Anterior cingulate cortex (tissue), 58 donors: ENCODE measurements at regions not wholly inside any gene's neighbourhood (a gene's known extent, or its start where the extent isn't known, plus 50 kb on each side); places are given as distances from the start of the nearest gene placed in this dataset.

Experiments
- DNase-seq, 58 donors: peaks; one replicate each; lab custom pipeline; 2025; lab: John Stamatoyannopoulos, UW

DNA sequence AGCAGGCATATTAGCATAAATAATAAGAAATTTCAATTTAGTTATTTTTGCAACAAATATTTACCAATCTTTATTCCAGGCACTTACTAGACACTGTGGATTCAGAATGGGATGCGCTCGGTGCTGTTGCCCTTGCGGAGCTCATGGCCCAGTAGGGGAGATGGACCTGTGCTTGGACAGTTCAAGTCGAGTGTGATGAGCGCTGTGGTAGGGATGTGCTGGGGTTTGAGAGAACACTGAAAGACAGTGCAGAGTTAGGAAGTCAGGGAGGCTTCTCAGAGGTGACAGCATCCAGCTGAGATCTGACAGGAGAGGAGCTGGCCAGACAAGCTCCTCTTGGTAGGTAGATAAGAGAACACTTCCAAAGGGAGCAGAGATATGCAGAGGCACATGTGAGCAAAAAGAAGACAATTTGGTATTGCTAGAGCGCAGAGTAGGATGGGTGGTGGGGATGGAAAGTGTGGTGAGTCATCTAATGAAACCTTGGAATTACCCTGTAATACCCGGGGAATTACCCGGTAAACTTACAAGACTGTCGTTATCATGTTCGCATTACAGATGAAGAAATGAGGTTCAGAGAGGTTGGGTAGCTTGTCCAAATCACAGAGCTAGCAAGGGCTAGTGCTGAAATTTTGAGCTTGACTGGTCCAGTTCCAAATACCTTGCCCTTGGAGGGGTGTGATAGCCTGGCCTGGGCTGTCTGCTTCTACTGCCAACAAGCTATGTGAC, 298.1 kb upstream of the N4BP1 start:
- DNase-seq = no peak

DNA sequence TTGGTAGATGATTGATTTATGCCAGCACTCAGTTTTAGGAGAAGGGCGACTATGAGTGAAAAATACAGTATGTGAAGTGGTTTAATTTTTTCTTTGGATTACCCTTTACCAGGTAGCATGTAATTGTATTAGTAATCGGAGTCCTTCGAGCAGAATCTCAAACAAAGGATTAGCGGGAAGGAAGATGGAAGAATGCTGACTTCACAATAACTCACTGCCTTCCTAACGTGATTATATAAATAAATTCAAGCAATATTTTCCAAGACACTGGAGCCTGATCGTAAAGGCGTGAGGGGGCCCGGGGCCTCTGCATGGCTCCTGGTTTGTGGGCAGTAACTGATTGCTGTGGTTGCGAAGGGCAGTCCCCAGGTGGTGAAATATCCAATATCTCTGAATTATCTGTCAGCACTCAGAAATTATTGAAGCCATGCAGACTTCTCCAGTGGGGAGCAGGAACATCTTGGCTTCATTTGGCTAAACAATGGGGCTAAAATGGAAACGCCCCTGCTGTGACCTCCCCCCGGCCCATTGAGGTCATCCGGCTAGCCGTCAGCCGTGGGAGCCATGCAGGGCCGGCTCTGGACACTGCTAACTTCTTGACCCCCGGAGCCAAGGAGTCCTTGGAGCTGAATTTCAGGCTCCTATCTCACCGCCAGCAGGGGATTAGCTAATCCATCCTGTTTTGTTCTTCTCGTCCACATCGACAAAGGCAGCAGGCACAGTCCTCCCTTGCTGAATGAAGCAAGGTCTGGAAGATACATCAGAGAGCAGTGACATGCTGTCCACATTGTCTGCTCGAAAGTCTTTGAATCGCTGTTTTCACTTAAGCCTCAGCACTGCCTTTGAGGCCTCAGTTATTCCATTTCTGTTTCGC, 295.9 kb upstream of the N4BP1 start:
- no peak for DNase-seq

DNA sequence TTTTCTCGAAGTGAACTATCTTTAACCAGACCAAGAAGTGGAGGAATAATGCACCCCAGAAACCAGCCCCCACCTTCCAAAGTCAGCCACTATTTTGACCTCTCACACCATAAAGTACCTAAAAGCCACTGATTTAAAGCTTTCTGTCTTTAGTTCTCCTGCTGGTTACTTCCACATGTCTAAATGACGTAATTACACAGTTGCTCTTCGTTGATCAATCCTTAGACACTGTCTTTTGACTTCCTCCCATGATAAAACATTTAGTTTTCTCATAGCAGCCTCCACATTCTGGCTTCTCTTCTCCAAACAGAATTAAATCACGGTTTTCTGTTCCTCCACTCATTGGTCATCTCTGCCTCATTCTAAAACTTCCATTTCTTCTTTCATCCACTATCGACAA, 294.4 kb upstream of the N4BP1 start:
- DNase-seq = no peak

DNA sequence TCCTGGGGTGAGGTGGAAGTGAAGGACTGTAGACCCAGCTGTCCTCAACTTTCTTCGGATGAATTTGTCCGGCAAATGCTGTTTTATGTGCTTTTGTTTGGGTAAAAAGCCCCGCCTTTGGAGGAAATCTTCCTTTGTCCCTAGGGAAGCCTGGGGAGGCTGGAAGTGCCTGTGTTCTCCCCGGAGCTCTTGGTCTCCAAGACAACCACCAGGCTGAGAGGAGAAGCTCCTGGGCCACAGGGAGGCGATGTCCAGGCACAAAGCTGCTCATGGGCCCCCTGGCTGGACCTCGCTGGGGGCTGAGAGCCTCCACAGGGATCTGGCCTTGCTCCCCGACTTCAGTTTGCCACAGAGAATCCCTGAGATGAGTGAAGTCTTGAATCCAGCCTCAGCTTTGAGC, 293.1 kb upstream of the N4BP1 start:
- DNase-seq = no peak

DNA sequence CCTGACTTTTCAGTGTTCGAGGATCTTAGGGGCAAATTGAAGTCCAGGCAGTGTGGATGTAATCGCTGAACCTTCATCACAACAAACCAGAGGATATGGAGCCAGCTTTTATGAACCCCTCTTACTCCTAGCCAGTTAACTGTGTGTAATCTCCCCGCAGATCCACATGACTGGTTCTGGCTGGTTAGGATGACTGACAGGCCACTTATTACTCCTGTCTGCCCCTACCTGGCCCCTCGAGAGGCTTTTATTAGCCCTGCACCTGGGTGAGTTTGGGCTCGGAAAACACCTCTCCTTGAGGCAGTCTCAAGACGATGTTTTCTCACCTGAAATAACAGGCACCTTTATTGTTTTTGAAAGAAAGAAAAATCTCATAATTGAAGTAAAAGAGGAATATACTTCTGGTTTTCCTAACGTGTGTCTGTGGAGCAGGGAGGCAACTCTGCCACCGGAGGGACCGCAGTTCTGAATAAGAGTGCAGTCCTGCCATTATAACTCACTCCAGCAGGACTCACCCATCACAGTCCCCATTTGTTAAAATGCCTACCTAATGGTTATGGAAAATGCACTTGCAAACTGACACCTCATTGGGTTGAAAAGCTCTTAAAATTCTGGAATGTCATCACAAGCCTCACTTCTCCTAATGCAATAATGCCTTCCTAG, 291.9 kb upstream of the N4BP1 start:
- no peak for DNase-seq

DNA sequence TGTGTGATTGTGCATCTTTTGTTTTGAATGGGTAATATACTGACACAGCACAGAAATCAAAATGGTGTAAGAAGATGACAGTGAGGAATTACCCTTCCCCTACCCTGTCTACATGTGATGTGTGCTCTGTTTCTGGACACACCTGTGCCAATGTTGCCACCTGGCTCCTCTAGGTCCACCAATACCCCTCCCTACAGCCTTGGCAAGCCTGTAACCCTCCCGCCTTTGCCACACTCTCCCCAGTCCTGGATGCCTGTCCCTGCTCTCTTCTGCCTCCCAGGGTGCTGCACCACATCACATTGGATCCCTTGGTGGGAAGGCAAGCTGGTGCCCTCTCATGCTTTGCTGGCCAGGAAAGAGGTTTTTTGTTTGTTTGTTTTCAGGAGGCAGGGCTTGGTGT, 289.5 kb upstream of the N4BP1 start:
- DNase-seq = no peak

DNA sequence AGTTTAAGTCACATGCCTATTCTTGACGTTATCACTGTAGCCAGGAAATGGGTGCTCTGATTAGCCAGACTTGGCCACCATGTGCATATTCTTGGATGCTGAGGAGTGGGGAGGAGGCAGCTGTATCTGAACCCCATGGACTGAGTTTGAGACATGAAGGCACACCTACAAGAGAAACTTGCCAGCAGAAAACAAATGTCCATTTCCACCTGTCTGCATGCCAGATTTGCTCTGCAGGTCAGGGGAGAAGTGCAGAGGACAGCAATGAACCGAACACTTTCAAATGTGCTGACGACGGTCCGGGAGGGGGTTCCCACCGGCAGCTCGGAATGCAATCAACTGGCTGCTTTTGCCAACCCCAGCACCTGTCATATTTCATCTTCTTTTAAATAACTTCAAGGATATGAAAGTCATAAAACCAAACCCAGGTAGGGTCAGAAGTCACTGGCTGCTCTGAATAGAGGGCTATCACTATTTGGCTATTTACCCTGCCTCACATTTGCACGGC, 287.8 kb upstream of the N4BP1 start:
- DNase-seq = no peak

DNA sequence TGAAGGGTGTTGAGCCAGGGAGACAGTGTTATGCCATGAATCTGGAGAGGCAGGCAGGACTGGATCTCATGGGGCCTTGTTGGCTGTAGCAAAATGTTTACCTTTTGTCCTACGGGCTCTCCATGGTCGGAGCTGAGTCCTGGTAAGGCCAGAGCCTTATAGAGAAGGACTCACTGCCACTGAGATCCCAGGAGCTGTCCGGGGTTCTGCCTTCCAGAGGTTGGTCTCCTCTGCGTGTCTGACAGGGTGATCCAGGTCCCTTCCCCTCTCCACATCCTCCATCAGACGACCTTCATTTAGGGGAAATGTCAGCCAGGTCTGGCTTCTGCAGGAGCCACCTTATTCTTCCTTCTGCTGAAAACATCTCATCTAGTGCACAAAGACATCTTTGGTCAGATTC, 285.2 kb upstream of the N4BP1 start:
- DNase-seq = no peak

DNA sequence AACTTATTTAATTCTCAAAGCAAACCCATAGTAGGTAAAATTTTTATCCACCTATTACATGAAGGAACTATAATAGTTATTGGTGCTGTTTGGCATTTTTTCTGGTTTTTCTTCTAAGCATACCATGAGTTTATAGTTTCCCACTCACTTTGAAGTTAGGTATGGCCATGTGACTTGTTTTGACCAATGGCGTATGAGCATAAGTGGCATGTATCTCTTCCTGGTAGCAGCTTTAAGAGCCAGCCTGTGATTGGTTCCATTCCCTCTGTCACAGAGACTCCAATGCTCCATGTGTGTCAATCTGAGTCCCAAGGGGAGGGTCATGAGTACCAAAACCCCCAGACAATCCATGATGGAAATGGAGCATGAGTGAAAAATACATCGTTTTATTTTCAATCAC, 282.9 kb upstream of the N4BP1 start:
- DNase-seq = no peak

DNA sequence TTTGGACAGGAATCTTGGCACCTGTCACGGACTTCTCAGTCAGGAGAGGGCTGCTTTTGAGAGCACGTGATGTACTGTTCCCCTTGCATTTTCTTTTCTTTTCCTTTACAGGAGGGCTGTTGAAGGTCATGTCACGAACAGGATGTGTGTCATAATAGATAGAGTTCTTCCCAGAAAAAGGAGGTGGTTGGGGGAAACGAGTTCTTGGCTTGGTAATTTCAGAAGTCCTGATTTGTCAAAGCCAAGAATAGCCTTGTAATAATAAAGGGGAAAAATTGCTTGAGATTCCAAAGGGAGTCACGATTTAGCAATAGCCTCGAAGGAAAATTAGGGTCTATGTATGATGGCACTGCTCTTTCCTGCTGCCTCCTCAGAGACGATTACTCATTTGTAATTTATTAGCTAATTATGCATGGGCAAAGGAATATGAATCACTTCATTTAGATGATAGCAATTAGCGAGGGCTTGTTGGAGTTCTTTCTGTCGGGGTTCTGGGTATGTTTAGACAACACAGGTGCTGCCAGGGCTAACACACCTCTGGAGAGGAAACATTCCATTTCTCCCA, 277.7 kb upstream of the N4BP1 start:
- DNase-seq = no peak

DNA sequence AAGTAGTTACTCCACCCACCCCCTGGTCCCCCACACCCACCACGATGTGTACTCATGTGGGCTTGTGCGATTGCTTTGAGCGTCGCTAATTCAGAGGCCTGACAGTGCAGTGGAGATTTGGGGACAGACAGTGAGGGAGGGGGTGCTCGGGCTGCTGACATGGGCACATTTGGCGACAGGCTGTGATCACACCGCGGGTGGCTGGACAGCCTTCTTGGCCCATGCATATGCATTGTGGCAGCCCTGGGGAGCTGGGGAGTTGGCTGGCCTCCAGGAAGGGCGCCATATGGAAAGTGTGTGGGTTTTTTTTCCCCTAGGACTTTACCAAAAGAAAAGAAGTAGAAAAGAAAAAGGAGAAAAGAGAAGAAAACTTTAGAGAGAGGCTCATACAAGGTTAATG, 275.5 kb upstream of the N4BP1 start:
- no peak for DNase-seq

DNA sequence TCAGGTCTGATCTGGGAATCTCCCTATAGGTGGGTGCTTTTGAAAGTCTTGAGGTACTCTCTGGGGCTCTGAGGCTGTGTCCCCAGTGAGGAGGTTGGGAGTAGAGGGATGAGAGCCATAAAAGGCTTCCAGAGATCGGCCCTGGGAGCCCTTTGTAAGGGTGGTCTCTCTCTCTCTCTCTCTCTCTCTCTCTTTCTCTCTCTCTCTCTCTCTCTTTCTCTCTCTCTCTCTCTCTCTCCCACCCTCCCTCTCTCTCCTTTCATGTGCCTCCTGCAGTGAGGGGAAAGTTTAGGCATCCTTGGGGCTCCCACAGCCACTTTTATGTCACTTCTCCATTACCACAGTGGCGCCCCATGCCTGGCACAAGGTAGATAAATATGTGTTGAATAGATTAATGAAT, 271.3 kb upstream of the N4BP1 start:
- no peak for DNase-seq

DNA sequence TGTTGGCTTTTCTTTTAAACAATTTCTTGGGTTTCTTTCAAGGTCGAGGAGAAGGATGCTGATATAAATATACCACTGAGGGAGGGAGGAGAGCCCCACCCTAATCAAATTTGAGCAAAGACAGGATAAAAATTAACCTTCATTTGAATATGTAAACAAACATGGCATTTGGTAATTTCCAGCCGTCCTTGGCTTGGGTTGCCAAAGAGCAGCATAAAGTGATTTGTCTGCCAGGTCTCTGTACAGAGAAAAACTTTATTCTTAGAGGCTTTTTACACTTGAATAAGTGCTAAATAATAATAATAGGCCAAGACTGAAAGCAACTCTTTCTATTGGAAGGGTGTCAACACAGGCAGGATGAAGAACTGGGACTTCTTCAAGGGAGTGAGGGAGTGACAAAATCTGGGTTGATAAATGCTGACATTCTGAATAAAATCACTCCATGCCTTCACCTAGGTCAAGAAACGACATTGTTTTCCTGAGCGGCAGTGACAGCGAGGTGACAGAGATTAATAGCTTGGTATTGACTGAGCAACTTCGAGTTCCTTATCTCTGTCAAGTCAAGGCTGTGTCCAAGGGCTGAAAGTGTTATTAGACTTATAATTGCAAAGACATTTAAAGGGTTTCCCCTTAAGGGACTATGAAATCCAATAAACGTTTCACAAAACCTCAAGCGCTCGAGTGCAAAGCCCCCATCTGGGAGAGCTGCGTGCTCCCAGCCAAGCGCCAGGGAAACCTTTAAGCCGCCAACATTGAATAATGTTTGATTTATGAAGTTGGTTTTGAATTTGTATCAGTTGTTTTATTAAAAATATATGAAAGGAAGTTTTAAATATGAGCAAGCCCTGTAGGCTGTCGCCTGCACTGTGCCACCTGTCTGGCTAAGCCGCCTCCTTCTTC, 269.5 kb upstream of the N4BP1 start:
- no peak for DNase-seq

DNA sequence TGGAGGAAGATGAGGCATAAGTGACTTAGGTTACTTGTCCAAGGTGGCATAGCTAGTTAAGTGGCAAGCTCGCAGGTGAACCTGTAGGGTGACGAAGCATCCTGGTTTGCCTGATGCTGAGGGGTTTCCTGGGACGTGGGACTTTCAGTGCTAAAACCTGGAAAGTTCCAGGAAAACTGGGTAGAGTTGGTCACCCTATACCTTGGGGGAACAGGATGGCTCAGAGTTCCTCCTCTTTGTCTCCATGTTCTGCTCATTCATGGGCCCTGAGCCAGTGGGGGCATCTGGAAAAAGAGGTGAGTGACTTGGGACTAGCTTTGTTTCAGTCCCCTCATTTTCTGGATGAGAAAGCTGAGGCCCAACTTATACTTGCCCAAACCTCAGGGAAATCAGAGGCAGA, 268.0 kb upstream of the N4BP1 start:
- no peak for DNase-seq

DNA sequence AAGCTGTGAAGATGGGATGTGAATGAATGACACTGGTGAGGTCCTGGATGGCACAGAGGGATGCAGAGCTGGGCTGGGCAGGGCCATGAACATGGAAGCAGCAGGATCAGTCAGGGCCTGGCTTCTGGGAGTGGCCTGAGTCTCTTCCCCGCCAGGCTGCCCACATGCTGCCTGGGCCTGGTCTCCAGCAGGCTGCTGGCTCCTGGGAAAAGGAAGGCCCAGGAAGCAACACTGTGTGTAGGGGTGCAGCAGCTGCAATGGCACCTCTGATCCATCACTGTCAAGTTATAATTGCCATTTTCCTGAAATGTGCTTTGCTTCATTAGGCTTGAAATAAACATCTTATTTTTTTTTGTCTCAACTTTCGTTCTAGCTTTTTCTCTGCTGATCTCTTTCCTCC, 260.2 kb upstream of the N4BP1 start:
- no peak for DNase-seq

DNA sequence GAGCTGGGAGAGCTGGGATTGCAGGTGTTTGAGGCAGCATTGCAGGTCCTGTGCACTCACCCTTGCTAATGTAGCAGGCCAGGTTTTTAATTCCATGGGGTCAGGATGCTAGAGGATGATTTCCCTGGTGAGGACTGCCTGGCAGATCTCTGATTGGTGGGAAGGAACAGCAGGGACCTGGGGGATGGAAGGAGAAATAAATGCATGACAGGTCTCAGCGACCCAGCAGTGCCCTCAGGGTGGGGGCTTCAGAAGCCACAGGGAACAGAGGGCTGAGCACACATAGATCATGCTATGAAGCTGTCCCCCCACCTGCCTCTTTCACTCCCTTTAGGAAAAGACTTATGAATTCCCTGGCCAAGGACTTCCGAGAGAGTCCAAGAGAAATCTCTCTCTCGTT, 255.5 kb upstream of the N4BP1 start:
- DNase-seq = no peak

DNA sequence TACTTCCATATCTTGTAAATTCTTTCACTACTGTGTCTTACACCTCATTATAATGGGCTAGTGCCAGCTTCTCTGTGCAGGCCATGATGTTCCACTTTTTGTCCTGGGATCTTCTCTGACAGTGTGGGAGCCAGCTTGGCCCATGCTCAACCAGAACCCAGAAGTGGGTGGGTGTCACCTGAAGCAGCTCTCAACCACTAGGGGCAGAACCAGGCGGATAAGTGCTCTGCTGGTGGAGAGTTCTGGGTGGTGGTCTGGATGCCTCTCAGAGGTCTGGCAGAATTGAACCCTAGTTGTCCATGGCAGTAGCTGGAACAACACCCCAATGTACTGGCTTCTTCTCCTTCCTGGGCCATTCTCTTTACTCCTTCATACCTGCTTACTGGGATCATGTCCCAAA, 254.1 kb upstream of the N4BP1 start:
- no peak for DNase-seq

DNA sequence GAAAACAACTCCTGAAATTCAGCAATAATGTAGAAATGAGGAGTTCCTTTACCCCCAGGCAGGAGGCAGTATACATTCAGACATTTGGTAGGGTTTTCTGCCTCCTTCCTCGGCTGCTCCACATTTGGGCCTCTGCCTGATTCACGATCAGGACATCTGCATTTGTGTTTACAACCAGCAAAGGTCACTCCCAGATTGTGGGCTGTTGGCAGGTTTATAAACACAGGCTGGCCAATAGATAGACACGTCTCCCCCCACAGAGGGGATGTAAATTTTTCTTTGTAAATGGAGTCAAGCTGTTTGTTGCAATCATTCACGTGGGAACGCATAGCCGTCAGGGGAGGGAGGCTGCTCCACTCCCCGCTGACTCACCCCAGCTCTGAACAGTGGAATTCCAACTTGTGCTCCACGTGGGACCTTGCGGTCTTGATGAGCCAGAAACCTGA, 252.1 kb upstream of the N4BP1 start:
- DNase-seq = no peak

DNA sequence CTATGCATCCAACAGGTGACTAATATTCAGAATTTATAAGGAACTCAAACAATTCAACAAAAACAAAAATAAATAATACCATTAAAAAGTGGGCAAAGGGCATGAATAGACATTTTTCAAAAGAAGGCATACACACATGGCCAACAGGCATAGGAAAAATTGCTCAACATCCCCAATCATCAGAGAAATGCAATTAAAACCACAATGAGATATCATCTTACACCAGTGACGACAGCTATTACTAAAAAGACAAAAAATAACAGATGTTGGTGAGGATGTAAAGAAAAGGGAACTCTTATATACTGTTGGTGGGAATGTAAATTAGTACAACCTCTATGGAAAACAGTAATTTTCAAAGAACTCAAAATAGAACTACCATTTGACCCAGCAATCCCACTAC, 250.4 kb upstream of the N4BP1 start:
- DNase-seq = no peak

DNA sequence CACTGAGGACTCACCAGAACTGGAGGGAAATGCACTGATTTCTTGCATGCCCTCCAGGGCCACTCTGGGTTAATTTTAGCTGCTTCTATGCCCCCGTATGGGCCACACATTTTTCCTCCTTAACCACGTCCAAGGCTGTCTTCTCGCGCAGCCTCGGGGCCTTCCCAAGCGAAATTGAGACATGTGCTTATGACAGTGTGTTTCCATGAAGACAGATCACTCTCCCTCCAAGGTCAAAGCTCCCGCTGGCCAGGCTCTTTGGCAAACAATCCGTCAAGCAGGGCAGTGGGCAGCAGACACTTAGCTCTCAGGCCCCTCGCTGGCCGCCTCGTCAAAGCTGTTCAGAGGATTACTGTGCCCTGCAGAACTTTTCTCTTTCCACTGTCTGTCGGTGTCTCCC, 243.0 kb upstream of the N4BP1 start:
- no peak for DNase-seq
